ENCODE measurements at regions not wholly inside any gene's neighbourhood (a gene's known extent, or its start where the extent isn't known, plus 50 kb on each side); places are given as distances from the start of the nearest gene placed in this dataset.

DNA sequence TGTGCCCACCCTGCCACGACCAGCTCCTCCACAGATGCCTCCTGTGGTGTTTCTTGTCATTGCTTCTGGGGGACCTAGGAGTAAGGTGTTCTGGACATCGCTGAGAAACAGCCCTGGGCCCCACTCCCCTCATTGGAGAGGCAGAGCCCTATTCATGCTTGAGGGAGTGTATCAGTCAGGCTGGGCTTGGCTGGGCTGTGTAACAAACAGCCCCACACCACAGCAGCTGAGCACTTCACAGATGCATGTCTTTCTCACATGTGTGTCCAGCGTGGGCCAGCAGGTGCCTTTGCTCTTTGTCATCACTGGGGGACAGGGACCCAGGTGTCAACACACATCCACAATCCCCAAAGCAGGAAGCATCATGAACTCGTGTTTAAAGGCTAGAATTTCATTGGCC, 65.1 kb upstream of the FBRSL1 start:
- no peak for DNase-seq (ENCODE audit: low spot score)

- DNase-seq (ENCODE audit: low spot score), result no peak
These were observed 65.9 kb upstream of the FBRSL1 start for GRCh38 chr12:132423820-132424645.

GRCh38 chr12:132423251-132423819, 66.6 kb upstream of the FBRSL1 start:
- DNase-seq (ENCODE audit: low spot score), result no peak

- no peak for DNase-seq (ENCODE audit: low spot score)
These were observed 67.4 kb upstream of the FBRSL1 start for GRCh38 chr12:132422381-132423043.

DNA sequence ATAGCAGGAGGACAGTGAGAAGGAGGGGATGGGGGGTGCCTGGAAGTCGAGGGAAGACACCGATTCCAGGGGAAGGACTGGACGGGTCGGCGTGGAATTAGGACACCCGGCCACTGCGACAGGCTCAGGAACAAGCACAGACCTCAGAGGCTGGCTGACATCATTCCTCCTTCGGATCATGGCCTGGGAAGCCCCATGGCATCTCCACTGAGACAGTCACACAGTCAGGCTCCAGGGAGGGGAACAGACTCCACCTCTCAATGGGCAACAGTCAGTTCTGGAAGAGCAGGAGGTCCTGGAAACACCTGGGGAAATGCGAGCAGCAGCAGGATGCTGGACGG, 67.9 kb upstream of the FBRSL1 start:
- no peak for DNase-seq (ENCODE audit: low spot score)

DNA sequence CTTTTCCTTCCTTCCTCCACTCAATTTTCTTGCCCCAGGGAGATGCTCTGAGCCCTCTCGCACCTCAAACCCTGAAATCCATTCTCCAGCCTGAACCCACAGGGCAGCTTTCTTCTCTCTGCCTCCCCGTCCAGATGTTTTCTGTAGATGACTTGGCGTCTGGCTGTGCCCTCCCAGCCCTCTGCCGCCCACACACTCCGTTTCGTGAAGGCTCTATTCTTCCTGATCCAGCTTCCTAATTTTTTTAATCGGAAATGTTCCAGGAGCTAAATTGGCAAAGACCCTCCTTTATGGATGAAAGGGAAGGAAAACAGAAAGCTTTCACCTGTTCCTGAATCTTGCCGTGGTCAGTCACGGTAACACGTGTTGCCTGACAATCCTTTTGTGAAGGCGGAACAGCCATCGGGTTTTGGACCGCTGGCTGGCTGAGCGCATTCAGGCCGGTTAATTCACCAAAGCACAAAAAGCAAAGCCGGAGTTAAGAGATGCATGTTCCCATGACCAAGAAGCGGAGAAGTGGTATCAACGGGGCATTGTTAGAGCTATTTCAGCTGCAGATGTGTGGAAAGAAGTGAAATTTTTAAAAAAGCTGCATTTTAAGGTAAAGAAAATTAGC, 70.2 kb upstream of the FBRSL1 start:
- DNase-seq (ENCODE audit: low spot score), result peak; percentile 48

- DNase-seq (ENCODE audit: low spot score), result no peak
These were observed 71.5 kb upstream of the FBRSL1 start for GRCh38 chr12:132418393-132418925.

GRCh38 chr12:132417741-132418140, 72.2 kb upstream of the FBRSL1 start:
- no peak for DNase-seq (ENCODE audit: low spot score)

DNA sequence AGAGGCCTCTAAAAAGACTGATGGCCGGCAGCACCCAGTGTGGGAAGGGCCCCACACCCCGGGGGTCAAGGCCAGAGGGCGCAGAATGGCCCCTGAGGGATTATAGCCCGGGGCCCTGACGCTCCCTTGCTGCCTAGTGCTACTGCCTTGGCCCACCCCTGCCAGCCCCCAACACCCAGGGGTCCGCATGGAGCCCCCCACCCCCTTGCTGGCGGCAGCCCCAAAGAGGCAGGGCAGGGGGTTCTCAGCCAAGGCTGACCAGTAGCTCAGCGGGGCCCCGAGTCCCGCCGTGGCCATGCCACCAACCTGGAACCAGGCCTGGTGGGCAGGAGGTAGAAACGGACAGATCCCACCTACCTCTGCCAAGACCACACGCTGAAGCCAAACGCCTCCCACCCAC, 73.1 kb upstream of the FBRSL1 start:
- no peak for DNase-seq (ENCODE audit: low spot score)

GRCh38 chr12:132416121-132416673, 73.8 kb upstream of the FBRSL1 start:
- no peak for DNase-seq (ENCODE audit: low spot score)

- DNase-seq (ENCODE audit: low spot score), result no peak
These were observed 74.4 kb upstream of the FBRSL1 start for GRCh38 chr12:132415327-132416120.

DNA sequence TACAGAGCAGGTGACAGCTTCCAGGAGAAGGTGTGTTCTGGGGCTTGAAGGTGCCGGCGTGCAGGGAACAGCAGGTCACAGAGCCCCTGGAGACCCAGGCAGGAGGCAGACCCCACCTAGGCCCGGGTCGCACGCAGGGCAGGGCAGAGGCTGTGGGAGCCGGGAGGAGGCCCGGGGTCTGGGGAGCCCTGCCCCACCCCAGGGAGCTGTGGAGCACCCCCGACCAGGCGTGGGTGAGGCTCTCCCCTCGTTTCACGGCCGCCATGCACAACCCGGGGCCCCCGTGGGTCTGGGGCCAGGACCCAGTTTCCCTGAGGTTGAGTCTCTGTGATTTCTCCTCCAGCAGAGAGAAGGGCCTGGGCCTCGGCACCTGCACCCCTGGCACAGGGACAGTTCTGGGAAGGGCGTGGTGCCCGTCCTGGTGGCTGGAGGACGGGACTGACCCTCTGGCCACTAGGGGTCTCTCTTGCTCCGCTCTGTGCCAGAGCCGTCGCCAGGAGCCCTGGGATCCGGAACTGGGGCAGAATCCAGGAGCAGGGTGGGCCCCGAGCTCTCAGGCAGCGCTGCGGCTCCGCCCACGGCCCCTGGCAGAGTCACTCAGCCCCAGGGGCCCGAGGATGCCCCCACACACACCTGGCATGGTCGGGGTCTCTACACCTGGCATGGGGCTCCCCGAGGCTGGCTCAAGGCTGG, 75.2 kb upstream of the FBRSL1 start:
- peak; percentile 58 for DNase-seq (ENCODE audit: low spot score)

DNA sequence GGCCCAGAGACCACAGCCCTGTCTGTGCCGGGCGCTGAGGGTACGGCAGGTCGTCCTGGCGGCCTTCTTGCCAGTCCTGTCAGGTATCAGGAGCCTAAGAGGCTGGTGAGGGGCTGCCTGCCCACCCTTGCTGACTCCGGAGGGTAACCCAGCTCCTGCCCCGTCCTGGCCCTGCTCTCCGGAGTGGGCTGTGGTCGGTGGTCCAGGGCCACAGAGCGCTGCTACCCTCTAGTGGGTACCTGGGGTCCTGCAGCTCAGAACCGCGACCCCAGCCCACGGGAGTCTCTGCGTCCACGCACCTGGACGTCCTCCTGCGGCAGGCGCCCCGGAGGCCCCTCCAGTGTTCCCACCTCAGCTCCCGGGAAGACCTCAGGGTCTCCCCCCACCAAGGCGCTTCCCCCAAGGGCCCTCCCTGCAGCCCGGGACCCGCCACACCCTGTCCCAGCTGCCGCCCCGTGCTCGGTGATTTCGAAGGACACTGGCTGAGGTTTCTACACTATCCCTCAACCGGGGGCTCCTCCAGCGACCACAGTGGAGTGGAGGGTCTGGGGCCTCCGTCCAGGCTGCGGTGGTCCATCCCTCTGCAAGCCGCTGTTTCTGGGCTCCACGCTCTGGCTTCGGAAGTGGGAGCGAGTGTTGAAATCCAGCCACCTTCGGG, 75.9 kb upstream of the FBRSL1 start:
- DNase-seq (ENCODE audit: low spot score), result no peak

GRCh38 chr12:132411457-132411856, 78.5 kb upstream of the FBRSL1 start:
- DNase-seq (ENCODE audit: low spot score), result no peak

DNA sequence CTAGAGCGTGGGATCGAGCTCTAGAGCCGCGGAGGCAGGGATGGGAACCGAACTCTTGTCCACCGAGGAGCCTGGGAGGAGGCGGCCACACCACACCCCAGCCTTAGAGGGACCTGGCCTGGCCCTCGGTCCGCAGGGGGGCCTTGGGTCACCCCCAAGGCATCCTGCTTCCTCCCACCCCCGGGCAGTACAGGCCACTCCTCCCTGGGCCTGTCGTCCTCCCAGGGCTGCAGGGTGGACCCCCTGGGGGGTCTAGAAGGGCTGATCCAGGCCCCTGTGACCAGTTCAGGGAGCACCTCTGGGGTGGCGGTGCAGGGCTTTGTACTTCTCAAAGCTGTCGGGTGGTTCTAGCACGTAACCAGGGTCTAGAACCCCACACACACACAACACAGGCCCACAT, 79.1 kb upstream of the FBRSL1 start:
- DNase-seq (ENCODE audit: low spot score), result no peak

DNA sequence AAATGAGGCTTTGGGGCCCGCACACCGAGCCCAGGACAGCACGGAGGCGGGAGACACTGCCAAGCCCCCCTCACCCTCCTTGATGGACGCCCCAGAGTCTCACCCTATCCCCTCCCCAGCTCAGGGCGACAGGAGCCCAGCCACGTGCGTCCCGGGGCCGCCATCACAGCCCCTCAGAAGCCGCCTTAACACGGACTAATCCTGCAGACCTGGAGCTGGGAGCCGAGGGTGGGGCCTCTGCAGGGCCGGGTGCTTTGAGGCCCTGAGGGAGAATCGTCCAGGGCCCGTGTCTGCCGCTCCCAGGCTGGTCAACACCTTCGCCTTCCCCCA, 79.7 kb upstream of the FBRSL1 start:
- DNase-seq (ENCODE audit: low spot score), result no peak

DNA sequence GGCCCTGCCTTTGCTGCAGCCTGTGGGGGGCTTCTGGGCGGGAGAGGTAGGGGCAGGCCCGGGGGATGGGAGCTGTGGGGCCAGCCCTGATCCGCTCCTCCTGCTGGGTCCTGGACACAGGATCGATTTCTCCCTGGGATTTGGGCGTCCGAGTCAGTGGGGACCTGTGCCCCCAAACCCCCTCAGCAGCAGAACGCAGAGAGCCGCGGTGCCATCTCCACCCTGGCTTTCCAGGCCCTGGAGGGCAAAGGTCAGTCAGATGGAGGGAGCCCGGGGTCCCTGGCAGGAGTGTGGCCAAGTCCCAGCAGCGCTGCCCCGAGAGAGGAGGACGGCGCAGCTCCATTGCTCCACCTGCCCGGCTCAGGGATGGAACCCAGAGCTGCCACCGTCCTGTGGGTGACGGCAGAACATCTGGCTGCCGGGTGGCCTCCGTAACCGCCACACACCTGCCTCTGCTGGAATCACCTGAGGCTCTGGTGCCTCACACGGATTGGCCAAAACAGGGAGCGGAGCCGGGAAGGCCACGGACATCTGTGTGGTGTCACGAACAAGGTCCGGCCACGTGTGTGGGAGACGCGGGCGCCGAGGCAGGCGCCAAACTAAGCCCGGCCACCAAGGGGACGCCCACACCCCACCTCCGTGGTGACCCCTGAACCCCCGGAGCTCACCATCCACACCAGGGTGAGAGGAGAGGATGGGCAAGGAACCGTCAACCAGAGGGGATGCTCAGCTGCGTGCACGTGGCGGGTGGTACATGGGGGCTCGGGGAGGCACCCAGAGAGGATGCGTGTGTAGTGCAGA, 80.3 kb upstream of the FBRSL1 start:
- no peak for DNase-seq (ENCODE audit: low spot score)

DNA sequence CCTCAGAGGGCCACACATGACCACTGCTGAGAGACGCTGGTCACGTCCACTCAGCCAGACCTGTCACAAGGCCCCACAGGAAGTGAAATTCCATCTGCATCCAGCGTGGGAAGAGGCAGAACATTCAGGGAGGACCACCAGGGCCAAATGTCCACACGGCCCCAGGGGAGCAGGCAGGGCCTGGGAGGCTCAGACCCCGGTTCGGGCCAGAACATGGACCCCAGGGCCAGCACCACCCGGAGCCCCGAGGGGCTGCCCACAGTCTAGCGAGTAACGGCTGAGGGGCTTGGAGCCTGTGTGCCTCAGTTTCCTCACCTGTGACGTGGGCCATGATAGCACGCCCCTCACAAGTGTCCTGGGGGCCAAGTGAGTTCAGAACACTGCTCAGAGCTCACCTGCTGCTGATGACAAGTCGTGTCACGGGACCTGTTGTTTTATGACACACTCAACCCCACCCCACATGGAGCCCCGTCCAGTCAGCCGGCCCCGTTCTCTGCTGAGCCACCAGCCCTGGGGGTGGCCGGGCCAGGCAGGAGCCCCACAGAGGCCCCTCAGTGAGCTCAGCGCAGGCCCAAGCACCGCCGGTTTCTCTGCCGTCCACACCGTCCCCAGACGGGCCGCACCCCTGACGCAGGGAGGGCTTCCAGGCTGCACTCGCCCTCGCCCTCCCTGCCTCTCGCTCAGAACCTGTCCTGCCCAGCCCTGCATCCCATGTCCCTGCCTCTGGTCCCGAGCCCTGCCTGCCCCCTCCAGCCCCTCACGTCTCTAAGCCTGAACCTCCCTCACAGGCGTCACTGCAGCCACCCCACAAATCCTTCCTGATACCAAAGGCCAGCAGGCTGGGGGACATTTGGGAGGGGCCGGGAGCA, 79.5 kb upstream of the GALNT9 start:
- no peak for DNase-seq (ENCODE audit: low spot score)

DNA sequence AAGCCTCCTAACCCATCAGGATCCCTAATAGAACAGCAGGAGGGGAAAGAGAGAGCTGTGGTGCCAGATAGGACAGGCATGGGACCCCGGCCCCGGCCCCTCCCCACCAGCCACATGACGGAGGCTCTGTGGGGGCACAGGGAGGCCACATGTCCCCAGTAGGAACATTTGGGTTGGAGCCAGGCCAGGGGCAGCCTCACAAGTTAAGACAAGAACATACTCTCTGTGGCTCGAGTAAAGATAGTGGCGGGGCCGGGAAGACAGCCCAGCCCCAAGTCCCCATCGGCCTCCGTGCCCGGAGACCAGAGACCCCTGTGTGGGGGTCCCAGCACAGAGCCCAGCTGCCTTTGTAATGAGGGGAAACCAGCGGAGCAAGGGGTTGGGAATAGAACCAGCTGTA, 78.6 kb upstream of the GALNT9 start:
- DNase-seq (ENCODE audit: low spot score), result no peak
